SK-N-DZ (cell line): ENCODE measurements at regions not wholly inside any gene's neighbourhood (a gene's known extent, or its start where the extent isn't known, plus 50 kb on each side); places are given as distances from the start of the nearest gene placed in this dataset.
"Not testable (repeated sequence)": the region's sequence is repeated elsewhere in the genome, so short reads cannot be mapped to it uniquely, and the experiment has no call there.

Experiments
- DNase-seq: peaks from one replicate; pipeline ENCODE4 v3.0.0-alpha.2; 2015; ENCODE audit warnings: low spot score

- DNase-seq, result no peak
Observed at GRCh38 chr7:131131746-131132431, 195.8 kb upstream of the MKLN1 start.

DNA sequence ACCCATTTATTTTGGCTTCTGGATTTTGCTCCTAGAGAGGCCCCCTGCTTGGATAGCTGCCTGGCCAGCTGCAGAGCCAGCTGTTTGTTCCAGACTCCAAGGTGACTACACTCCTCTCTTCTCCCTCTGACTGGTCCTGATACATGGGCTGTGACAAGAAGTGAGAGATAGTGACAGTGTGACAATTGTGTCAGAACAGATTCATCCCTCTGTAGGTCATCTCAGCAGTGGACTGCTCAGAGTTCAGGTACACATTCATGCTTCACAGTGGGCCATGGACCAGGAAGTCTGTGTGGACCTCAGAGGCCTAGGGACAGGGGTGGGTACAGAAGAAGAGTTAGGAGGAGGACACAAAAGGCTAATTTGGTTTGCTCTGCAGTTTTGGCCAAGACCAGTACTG, 188.2 kb upstream of the MKLN1 start:
- no peak for DNase-seq

GRCh38 chr7:131141443-131141967, 186.2 kb upstream of the MKLN1 start:
- DNase-seq, result no peak

GRCh38 chr7:131143869-131144268, 183.8 kb upstream of the MKLN1 start:
- DNase-seq, result no peak

GRCh38 chr7:131145026-131145425, 182.7 kb upstream of the MKLN1 start:
- DNase-seq, result no peak

DNA sequence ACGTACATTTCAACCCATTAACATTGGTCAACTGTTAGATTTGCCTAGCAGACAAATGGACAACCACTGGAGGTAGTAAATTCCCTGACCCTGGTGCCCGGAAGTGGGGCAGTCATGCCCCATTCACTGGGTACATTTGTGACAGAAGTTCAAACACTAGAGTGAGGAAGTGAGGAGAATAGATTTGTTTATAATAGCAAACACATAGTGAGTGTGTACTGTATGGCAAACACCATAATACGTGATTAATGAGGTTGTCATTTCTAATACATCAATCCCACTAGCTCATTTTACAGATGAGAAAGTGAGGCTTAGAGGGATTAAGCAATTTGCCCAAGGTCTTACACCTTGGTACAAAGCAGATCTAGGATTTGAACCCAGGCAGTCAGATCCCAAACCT, 181.9 kb upstream of the MKLN1 start:
- DNase-seq, result no peak

- no peak for DNase-seq
Observed at GRCh38 chr7:131147604-131148003, 180.1 kb upstream of the MKLN1 start.

GRCh38 chr7:131148258-131148657, 179.4 kb upstream of the MKLN1 start:
- no peak for DNase-seq

GRCh38 chr7:131148708-131149428, 178.8 kb upstream of the MKLN1 start:
- no peak for DNase-seq

GRCh38 chr7:131149429-131149773, 178.3 kb upstream of the MKLN1 start:
- DNase-seq, result no peak

GRCh38 chr7:131149840-131150239, 177.8 kb upstream of the MKLN1 start:
- DNase-seq, result no peak

DNA sequence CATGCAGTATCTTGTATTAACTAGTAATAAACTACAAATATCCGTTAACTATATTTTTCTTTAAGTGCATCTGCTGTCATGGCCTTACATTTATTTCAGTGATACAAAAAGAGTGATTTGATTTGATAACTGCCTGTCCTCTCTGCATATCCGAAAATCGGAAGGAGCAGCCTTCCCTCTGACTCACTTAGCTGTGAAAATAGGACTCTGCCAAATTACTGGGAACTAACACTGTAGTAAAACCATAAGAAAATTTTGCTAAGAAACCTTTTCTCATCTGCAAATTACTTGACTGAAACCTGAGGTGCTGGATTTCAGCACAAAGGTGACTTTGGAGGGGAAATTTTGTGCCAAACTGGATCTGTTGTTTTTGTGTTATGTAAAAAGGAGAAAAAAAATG, 176.6 kb upstream of the MKLN1 start:
- DNase-seq, result no peak

- no peak for DNase-seq
Observed at GRCh38 chr7:131152766-131153165, 174.9 kb upstream of the MKLN1 start.

DNA sequence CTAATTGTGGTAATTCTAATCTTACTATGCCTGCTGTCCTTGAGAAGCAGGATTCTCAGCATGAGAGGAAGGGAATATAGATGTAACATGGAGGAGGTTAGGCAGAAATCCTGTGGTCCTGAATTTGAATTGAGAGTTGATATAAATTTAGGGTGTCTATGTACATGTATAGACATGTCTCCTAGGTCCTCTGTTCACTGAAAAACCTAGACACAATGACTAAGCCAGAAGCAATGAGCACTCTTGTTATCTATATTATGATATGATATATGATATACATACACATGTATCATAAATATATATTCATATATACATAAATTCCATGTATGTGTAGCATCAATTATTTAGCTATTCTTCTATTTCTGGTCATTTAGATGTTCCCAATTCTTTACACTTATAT, 173.3 kb upstream of the MKLN1 start:
- DNase-seq, result no peak

DNA sequence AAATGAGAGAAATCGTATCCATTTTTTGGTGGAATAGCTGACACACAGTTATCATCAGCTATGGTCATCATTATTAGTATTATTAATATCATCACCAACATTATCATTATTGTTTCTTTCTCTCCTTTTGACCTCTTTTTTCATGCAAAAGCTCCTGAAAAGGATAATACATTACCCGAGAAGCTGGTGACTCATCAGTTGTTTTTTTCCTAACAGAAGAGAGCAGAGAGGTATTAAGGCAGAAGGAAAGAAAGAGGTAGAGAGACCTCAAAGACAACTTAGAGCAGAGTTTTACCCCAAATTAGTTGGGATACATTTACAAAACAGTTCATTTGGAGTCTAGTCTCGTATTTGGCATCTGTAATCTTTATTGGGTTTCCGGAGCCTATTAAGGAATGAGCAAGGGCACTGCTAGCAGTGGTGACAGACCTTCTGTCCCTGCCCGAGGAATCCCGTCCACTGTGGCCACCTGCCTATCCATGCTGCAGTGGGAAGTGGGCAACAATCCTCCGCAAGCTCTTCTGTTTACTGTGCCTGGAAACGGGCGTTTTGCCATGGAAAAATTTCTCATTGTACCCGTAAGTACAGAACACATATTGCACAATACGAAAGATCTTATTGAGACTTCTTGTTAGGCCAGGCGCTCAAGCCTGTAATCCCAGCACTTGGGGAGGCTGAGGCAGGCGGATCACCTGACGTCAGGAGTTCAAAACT, 170.0 kb upstream of the MKLN1 start:
- DNase-seq, result no peak

GRCh38 chr7:131158244-131158636, 169.4 kb upstream of the MKLN1 start:
- not testable (repeated sequence) for DNase-seq

GRCh38 chr7:131159961-131160361, 167.7 kb upstream of the MKLN1 start:
- DNase-seq, result no peak

- DNase-seq, result no peak
Observed at GRCh38 chr7:131161103-131161502, 166.6 kb upstream of the MKLN1 start.

GRCh38 chr7:131164025-131164925, 163.4 kb upstream of the MKLN1 start:
- no peak for DNase-seq

DNA sequence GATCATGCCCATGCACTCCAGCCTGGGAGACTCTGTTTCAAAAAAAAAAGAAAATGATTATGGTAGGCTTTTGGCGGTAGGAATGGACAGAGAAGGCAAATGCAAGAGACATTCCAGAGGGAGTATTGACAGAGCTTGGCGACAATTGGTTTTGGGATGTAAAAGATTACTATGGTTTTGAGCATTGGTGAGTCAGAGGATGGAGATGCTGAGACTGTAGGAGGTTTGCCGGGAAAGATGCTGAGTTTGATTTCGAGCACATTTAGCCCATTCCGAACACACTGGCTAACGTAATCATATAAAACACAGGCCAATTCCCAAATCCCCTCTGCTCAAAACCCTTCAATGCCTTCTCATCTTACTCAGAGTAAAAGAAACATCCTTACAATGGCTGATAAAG, 161.6 kb upstream of the MKLN1 start:
- no peak for DNase-seq

- no peak for DNase-seq
Observed at GRCh38 chr7:131170440-131171271, 157.0 kb upstream of the MKLN1 start.
